WTC11 (cell line): ENCODE measurements at regions not wholly inside any gene's neighbourhood (a gene's known extent, or its start where the extent isn't known, plus 50 kb on each side); places are given as distances from the start of the nearest gene placed in this dataset.
A peak's percentile ranks its signal among the peaks of the same experiment; 100 is the strongest.

Source experiments
- ATAC-seq: fragments of 200-7000 bp; cut with Tn5 transposase; 2 replicates; pipeline ENCODE4 v1.10.0; 2021; ENCODE audit warnings: mild to moderate bottlenecking, moderate library complexity
- CTCF ChIA-PET: fragments of 300-600 bp; sonication (Branson Sonifier 250); formaldehyde crosslinking; loops from one replicate; lab custom pipeline; 2021; ENCODE audit warnings: antibody characterized with exemption; lab: Charles Lee
- POLR2A ChIA-PET: fragments of 350-600 bp; sonication (Branson Sonifier 250); formaldehyde crosslinking; loops from one replicate; lab custom pipeline; 2021; ENCODE audit warnings: antibody characterized with exemption; lab: Charles Lee
- DNase-seq: peaks from one replicate; pipeline ENCODE4 v3.0.0; 2021; ENCODE audit warnings: low spot score
- H3K27ac Mint-ChIP-seq: 2 replicates; pipeline ENCODE4 v1.8.0; 2021; ENCODE audit warnings: mixed read lengths
- H3K27me3 Mint-ChIP-seq: 2 replicates; pipeline ENCODE4 v1.8.0; 2021; ENCODE audit warnings: low read depth, mild to moderate bottlenecking, moderate library complexity, mixed read lengths
- H3K36me3 Mint-ChIP-seq: 2 replicates; pipeline ENCODE4 v1.8.0; 2021; ENCODE audit warnings: mixed read lengths
- H3K4me1 Mint-ChIP-seq: 2 replicates; pipeline ENCODE4 v1.8.0; 2022; ENCODE audit warnings: mixed read lengths
- H3K4me3 Mint-ChIP-seq: 2 replicates; pipeline ENCODE4 v1.8.0; 2021; ENCODE audit warnings: mild to moderate bottlenecking, moderate library complexity, mixed read lengths
- H3K9me3 Mint-ChIP-seq: 2 replicates; pipeline ENCODE4 v1.8.0; 2021; ENCODE audit warnings: mixed read lengths
- AFF4 ChIP-seq: sonication (generic); formaldehyde crosslinking; IDR thresholded peaks from 2 replicates; pipeline ENCODE4 v1.8.1; 2023; ENCODE audit warnings: mild to moderate bottlenecking, missing genetic modification reagents, borderline replicate concordance
- AR ChIP-seq: fragments of 250-450 bp; sonication (Bioruptor Pico); IDR thresholded peaks from 2 replicates; pipeline ENCODE4 v1.9.0; 2021; ENCODE audit warnings: mild to moderate bottlenecking
- CREB1 ChIP-seq: sonication (generic); formaldehyde crosslinking; IDR thresholded peaks from 2 replicates; pipeline ENCODE4 v1.8.0; 2023; ENCODE audit warnings: mild to moderate bottlenecking, missing genetic modification reagents
- E2F4 ChIP-seq: sonication (generic); formaldehyde crosslinking; IDR thresholded peaks from 2 replicates; pipeline ENCODE4 v1.8.1; 2022; ENCODE audit warnings: low read depth, mild to moderate bottlenecking, moderate library complexity, missing genetic modification reagents, borderline replicate concordance
- IRF2 ChIP-seq: sonication (generic); formaldehyde crosslinking; IDR thresholded peaks from 2 replicates; pipeline ENCODE4 v1.8.0; 2022; ENCODE audit warnings: low read depth, missing genetic modification reagents, borderline replicate concordance
- PRDM15 ChIP-seq: sonication (generic); formaldehyde crosslinking; IDR thresholded peaks from 2 replicates; pipeline ENCODE4 v1.8.0; 2022; ENCODE audit warnings: missing genetic modification reagents
- TCF7 ChIP-seq: sonication (generic); formaldehyde crosslinking; IDR thresholded peaks from 2 replicates; pipeline ENCODE4 v1.8.0; 2022; ENCODE audit warnings: mild to moderate bottlenecking, low read depth, missing genetic modification reagents, moderate library complexity
- ZBTB21 ChIP-seq: sonication (generic); formaldehyde crosslinking; IDR thresholded peaks from 2 replicates; pipeline ENCODE4 v1.8.1; 2023; ENCODE audit warnings: mild to moderate bottlenecking, missing genetic modification reagents, borderline replicate concordance
- ZNF219 ChIP-seq: sonication (generic); formaldehyde crosslinking; IDR thresholded peaks from 2 replicates; pipeline ENCODE4 v1.8.0; 2023; ENCODE audit warnings: missing genetic modification reagents, mild to moderate bottlenecking, borderline replicate concordance
- ZNF263 ChIP-seq: sonication (generic); formaldehyde crosslinking; IDR thresholded peaks from 2 replicates; pipeline ENCODE4 v1.8.1; 2022; ENCODE audit warnings: low read depth, mild to moderate bottlenecking, moderate library complexity, missing genetic modification reagents
- ZNF317 ChIP-seq: sonication (generic); formaldehyde crosslinking; IDR thresholded peaks from 2 replicates; pipeline ENCODE4 v1.8.1; 2023; ENCODE audit warnings: low read depth, mild to moderate bottlenecking, moderate library complexity, missing genetic modification reagents, borderline replicate concordance
- ZNF425 ChIP-seq: fragments of 250-450 bp; sonication (Bioruptor Pico); conservative IDR thresholded peaks from 2 replicates; pipeline ENCODE4 v1.9.0; 2021; ENCODE audit warnings: mild to moderate bottlenecking

- Mint-ChIP-seq H3K36me3 (no peaks in the 10 kb centered on the region), H3K27me3 (no peaks in the 10 kb centered on the region; the same call in 1 of the 2 replicates), H3K4me3 (no peak overlapping the region), H3K27ac (peak overlapping the region; percentile 73), H3K9me3 (peaks cover 7% of the 10 kb centered on the region; the same call in 1 of the 2 replicates)
- ChIA-PET POLR2A (no interaction called here), CTCF (no interaction called here)
- peak; percentile 94 for ATAC-seq
- TF ChIP-seq ZNF425 = no peak
- TF ChIP-seq CREB1 (CRISPR knock-in tag) = no peak
- no peak for TF ChIP-seq ZNF263 (CRISPR knock-in tag)
- no peak for TF ChIP-seq AFF4 (CRISPR knock-in tag)
- no peak for TF ChIP-seq IRF2
- TF ChIP-seq E2F4 (CRISPR knock-in tag) = no peak
- TF ChIP-seq AR = no peak
- TF ChIP-seq ZNF317 = no peak
- no peak for TF ChIP-seq ZNF219 (CRISPR knock-in tag)
- TF ChIP-seq TCF7 (CRISPR knock-in tag) = no peak
- TF ChIP-seq ZBTB21 (CRISPR knock-in tag) = no peak
- no peak for TF ChIP-seq PRDM15 (CRISPR knock-in tag)
- TF ChIP-seq, all 79 proteins: peak for 0
- peaks cover 28% of the 10 kb centered on the region for H3K4me1 Mint-ChIP-seq
- peak; percentile 12 for DNase-seq
These were observed 540.7 kb upstream of the NETO1 start for GRCh38 chr18:73408469-73408868.
